Naive thymus-derived CD4-positive, alpha-beta T cell (primary cell): ENCODE measurements at regions not wholly inside any gene's neighbourhood (a gene's known extent, or its start where the extent isn't known, plus 50 kb on each side); places are given as distances from the start of the nearest gene placed in this dataset.
A peak's percentile ranks its signal among the peaks of the same experiment; 100 is the strongest.

Source experiments
- ATAC-seq: fragments of 150-1000 bp; cut with Tn5 transposase; 2 replicates; pipeline ENCODE4 v1.10.0; 2021; ENCODE audit warnings: mild to moderate bottlenecking, moderate library complexity
- CTCF ChIA-PET: fragments of 350-600 bp; sonication (Branson Sonifier 250); formaldehyde crosslinking; loops from one replicate; lab custom pipeline; 2021; ENCODE audit warnings: antibody characterized with exemption; lab: Charles Lee
- POLR2A ChIA-PET: fragments of 350-600 bp; sonication (Branson Sonifier 250); formaldehyde crosslinking; loops from one replicate; lab custom pipeline; 2021; ENCODE audit warnings: antibody characterized with exemption, inconsistent platforms; lab: Charles Lee
- DNase-seq, 9 donors: peaks; one replicate each; pipeline versions ENCODE4 v3.0.0 to v3.0.0-alpha.2; 2020 to 2022; ENCODE audit warnings: mixed read lengths in 1 of 9
- H3K27ac ChIP-seq: one replicate; pipeline ENCODE4 v1.7.0; 2013; ENCODE audit warnings: mild to moderate bottlenecking, low read depth, low read length, moderate library complexity
- H3K27me3 ChIP-seq, 2 donors: one replicate each; pipeline ENCODE4 v1.7.0; 2013; ENCODE audit warnings: low read length in 2 of 2, mild to moderate bottlenecking in 2 of 2, moderate library complexity in 2 of 2; ENCODE audit not compliant: control insufficient read depth in 2 of 2, insufficient read depth in 2 of 2
- H3K36me3 ChIP-seq, 3 experiments: 1 replicate in 2 of 3; 2 replicates in 1 of 3; pipeline ENCODE4 v1.7.0; 2013; ENCODE audit warnings: low read length in 3 of 3, mild to moderate bottlenecking in 3 of 3, moderate library complexity in 1 of 3; ENCODE audit not compliant: insufficient read depth in 3 of 3, control insufficient read depth in 2 of 3
- H3K4me1 ChIP-seq, 2 donors: one replicate each; pipeline ENCODE4 v1.7.0; 2013; ENCODE audit warnings: low read length in 2 of 2, mild to moderate bottlenecking in 2 of 2, moderate library complexity in 1 of 2; ENCODE audit not compliant: control insufficient read depth in 2 of 2, insufficient read depth in 2 of 2
- H3K4me3 ChIP-seq: 2 replicates; pipeline ENCODE4 v1.7.0; 2013; ENCODE audit warnings: mild to moderate bottlenecking, low read length
- H3K9me3 ChIP-seq, 3 experiments: 1 replicate in 2 of 3; 2 replicates in 1 of 3; pipeline ENCODE4 v1.7.0; 2013; ENCODE audit warnings: low read length in 3 of 3; ENCODE audit not compliant: control insufficient read depth in 2 of 3
- H3K27ac Mint-ChIP-seq, 9 donors: one replicate each; pipeline ENCODE4 v1.8.0; 2020 to 2022; ENCODE audit warnings: mixed read lengths in 9 of 9, mild to moderate bottlenecking in 8 of 9, moderate library complexity in 5 of 9, inconsistent platforms in 2 of 9
- H3K27me3 Mint-ChIP-seq, 5 donors: one replicate each; pipeline ENCODE4 v1.8.0; 2021 to 2022; ENCODE audit warnings: mixed read lengths in 5 of 5, mild to moderate bottlenecking in 1 of 5
- H3K36me3 Mint-ChIP-seq, 5 donors: one replicate each; pipeline ENCODE4 v1.8.0; 2020 to 2022; ENCODE audit warnings: mixed read lengths in 5 of 5, mild to moderate bottlenecking in 3 of 5, inconsistent platforms in 1 of 5
- H3K4me1 Mint-ChIP-seq, 7 donors: one replicate each; pipeline ENCODE4 v1.8.0; 2020 to 2022; ENCODE audit warnings: mixed read lengths in 7 of 7, mild to moderate bottlenecking in 3 of 7, inconsistent platforms in 1 of 7
- H3K4me3 Mint-ChIP-seq, 10 donors: one replicate each; pipeline ENCODE4 v1.8.0; 2020 to 2022; ENCODE audit warnings: mild to moderate bottlenecking in 10 of 10, mixed read lengths in 10 of 10, moderate library complexity in 6 of 10, inconsistent platforms in 2 of 10
- H3K9me3 Mint-ChIP-seq, 11 donors: one replicate each; pipeline ENCODE4 v1.8.0; 2020 to 2022; ENCODE audit warnings: mixed read lengths in 11 of 11, mild to moderate bottlenecking in 4 of 11, inconsistent platforms in 1 of 11, moderate library complexity in 1 of 11
- intact Hi-C, 2 donors: fragments of 100-400 bp; cut with micrococcal nuclease; formaldehyde crosslinking; loops; one replicate each; pipeline ENCODE4 v1.15.1; 2023

GRCh38 chr9:16319646-16320045 is 550.8 kb downstream of the BNC2 start:
- H3K27me3 ChIP-seq: no peaks in the 10 kb centered on the region
- Mint-ChIP-seq H3K27ac (no peak overlapping the region), H3K36me3 (no peaks in the 10 kb centered on the region), H3K4me1 (no peaks in the 10 kb centered on the region), H3K4me3 (no peak overlapping the region), H3K27me3 (no peaks in the 10 kb centered on the region), H3K9me3 (peaks cover 0 to 6% (median 0%) of the 10 kb centered on the region in 11 donors)
- H3K9me3 ChIP-seq: no peaks in the 10 kb centered on the region
- no peaks in the 10 kb centered on the region for H3K36me3 ChIP-seq
- ChIA-PET CTCF (no interaction called here), POLR2A (no interaction called here)
- no peaks in the 10 kb centered on the region for H3K4me1 ChIP-seq
- ATAC-seq (no peak), DNase-seq (no peak)
- no peak overlapping the region for H3K4me3 ChIP-seq
- intact Hi-C loops: no loop called here
- no peak overlapping the region for H3K27ac ChIP-seq

GRCh38 chr9:16320338-16320902 is 550.0 kb downstream of the BNC2 start:
- ATAC-seq (no peak), DNase-seq (no peak)
- peaks cover 0 to 4% (median 0%) of the 10 kb centered on the region in 11 donors for H3K9me3 Mint-ChIP-seq
- no peaks in the 10 kb centered on the region for H3K27me3 ChIP-seq
- POLR2A ChIA-PET: no interaction called here
- H3K27me3 Mint-ChIP-seq: no peaks in the 10 kb centered on the region
- H3K36me3 Mint-ChIP-seq: no peaks in the 10 kb centered on the region
- H3K9me3 ChIP-seq: no peaks in the 10 kb centered on the region
- H3K4me3 ChIP-seq: no peak overlapping the region
- H3K27ac Mint-ChIP-seq: no peak overlapping the region
- CTCF ChIA-PET: no interaction called here
- H3K4me3 Mint-ChIP-seq: no peak overlapping the region
- H3K36me3 ChIP-seq: no peaks in the 10 kb centered on the region
- intact Hi-C loops: no loop called here
- no peaks in the 10 kb centered on the region for H3K4me1 ChIP-seq
- no peaks in the 10 kb centered on the region for H3K4me1 Mint-ChIP-seq
- no peak overlapping the region for H3K27ac ChIP-seq

GRCh38 chr9:16321461-16322119 is 548.9 kb downstream of the BNC2 start:
- ATAC-seq: peak; percentile 36
- intact Hi-C loops: no loop called here
- Histone ChIP-seq H3K36me3 (no peaks in the 10 kb centered on the region), H3K27me3 (no peaks in the 10 kb centered on the region), H3K4me3 (no peak overlapping the region), H3K27ac (no peak overlapping the region), H3K9me3 (no peaks in the 10 kb centered on the region), H3K4me1 (no peaks in the 10 kb centered on the region)
- Mint-ChIP-seq H3K27me3 (no peaks in the 10 kb centered on the region), H3K4me1 (no peaks in the 10 kb centered on the region), H3K36me3 (no peaks in the 10 kb centered on the region), H3K27ac (no peak overlapping the region), H3K9me3 (peaks cover 0 to 5% (median 0%) of the 10 kb centered on the region in 11 donors), H3K4me3 (no peak overlapping the region)
- POLR2A ChIA-PET: no interaction called here
- no peak for DNase-seq
- CTCF ChIA-PET: no interaction called here

- Mint-ChIP-seq H3K9me3 (peaks cover 0 to 5% (median 0%) of the 10 kb centered on the region in 11 donors), H3K27me3 (no peaks in the 10 kb centered on the region)
- CTCF ChIA-PET: no interaction called here
Observed at GRCh38 chr9:16322849-16323248, 547.6 kb downstream of the BNC2 start.

GRCh38 chr9:16325966-16326365 is 544.5 kb downstream of the BNC2 start:
- ChIA-PET CTCF (no interaction called here), POLR2A (no interaction called here)
- Histone ChIP-seq H3K27me3 (no peaks in the 10 kb centered on the region), H3K36me3 (no peaks in the 10 kb centered on the region), H3K27ac (no peak overlapping the region), H3K9me3 (no peaks in the 10 kb centered on the region), H3K4me3 (no peak overlapping the region), H3K4me1 (no peaks in the 10 kb centered on the region)
- Mint-ChIP-seq H3K27ac (no peak overlapping the region), H3K4me1 (no peaks in the 10 kb centered on the region), H3K9me3 (peaks cover 0 to 5% (median 0%) of the 10 kb centered on the region in 11 donors), H3K36me3 (no peaks in the 10 kb centered on the region), H3K27me3 (no peaks in the 10 kb centered on the region), H3K4me3 (no peak overlapping the region)
- intact Hi-C loops: no loop called here
- no peak for ATAC-seq
- no peak for DNase-seq

More at GRCh38 chr9:16322849-16323248, 547.6 kb downstream of the BNC2 start:
- H3K4me3 ChIP-seq: no peak overlapping the region
- Mint-ChIP-seq H3K4me1 (no peaks in the 10 kb centered on the region), H3K4me3 (no peak overlapping the region), H3K27ac (no peak overlapping the region), H3K36me3 (no peaks in the 10 kb centered on the region)
- H3K4me1 ChIP-seq: no peaks in the 10 kb centered on the region
- H3K9me3 ChIP-seq: no peaks in the 10 kb centered on the region
- intact Hi-C loops: no loop called here
- DNase-seq (no peak), ATAC-seq (no peak)
- no peaks in the 10 kb centered on the region for H3K36me3 ChIP-seq
- POLR2A ChIA-PET: no interaction called here
- H3K27me3 ChIP-seq: no peaks in the 10 kb centered on the region
- no peak overlapping the region for H3K27ac ChIP-seq

- Histone ChIP-seq H3K4me1 (no peaks in the 10 kb centered on the region), H3K27me3 (no peaks in the 10 kb centered on the region), H3K36me3 (no peaks in the 10 kb centered on the region), H3K4me3 (no peak overlapping the region), H3K27ac (no peak overlapping the region), H3K9me3 (no peaks in the 10 kb centered on the region)
- Mint-ChIP-seq H3K4me1 (no peaks in the 10 kb centered on the region), H3K36me3 (no peaks in the 10 kb centered on the region), H3K27ac (no peak overlapping the region), H3K27me3 (no peaks in the 10 kb centered on the region), H3K4me3 (no peak overlapping the region), H3K9me3 (peaks cover 0 to 6% (median 0%) of the 10 kb centered on the region in 11 donors)
- DNase-seq (no peak), ATAC-seq (no peak)
- ChIA-PET CTCF (no interaction called here), POLR2A (no interaction called here)
- intact Hi-C loops: no loop called here
Observed at GRCh38 chr9:16328349-16328748, 542.1 kb downstream of the BNC2 start.

GRCh38 chr9:16329671-16330113 is 540.8 kb downstream of the BNC2 start:
- Mint-ChIP-seq H3K4me1 (no peaks in the 10 kb centered on the region), H3K4me3 (no peak overlapping the region), H3K9me3 (peaks cover 0 to 6% (median 0%) of the 10 kb centered on the region in 11 donors), H3K36me3 (no peaks in the 10 kb centered on the region), H3K27ac (no peak overlapping the region), H3K27me3 (no peaks in the 10 kb centered on the region)
- Histone ChIP-seq H3K36me3 (no peaks in the 10 kb centered on the region), H3K27ac (no peak overlapping the region), H3K27me3 (no peaks in the 10 kb centered on the region), H3K4me1 (no peaks in the 10 kb centered on the region), H3K4me3 (no peak overlapping the region), H3K9me3 (no peaks in the 10 kb centered on the region)
- DNase-seq (no peak), ATAC-seq (no peak)
- POLR2A ChIA-PET: no interaction called here
- intact Hi-C loops: loop anchor here in 1 of 2 donors (10.0 kb wide), 1 partner anchor 55 kb away; no protein-coding TSS in a partner anchor
- CTCF ChIA-PET: no interaction called here
